CD4-positive, alpha-beta T cell treated with Interleukin-21 for 1 hour (primary cell): ENCODE measurements at regions not wholly inside any gene's neighbourhood (a gene's known extent, or its start where the extent isn't known, plus 50 kb on each side); places are given as distances from the start of the nearest gene placed in this dataset.
A peak's percentile ranks its signal among the peaks of the same experiment; 100 is the strongest.

Experiments used
- DNase-seq: peaks from one replicate; pipeline ENCODE4 v3.0.0-alpha.2; 2020

DNA sequence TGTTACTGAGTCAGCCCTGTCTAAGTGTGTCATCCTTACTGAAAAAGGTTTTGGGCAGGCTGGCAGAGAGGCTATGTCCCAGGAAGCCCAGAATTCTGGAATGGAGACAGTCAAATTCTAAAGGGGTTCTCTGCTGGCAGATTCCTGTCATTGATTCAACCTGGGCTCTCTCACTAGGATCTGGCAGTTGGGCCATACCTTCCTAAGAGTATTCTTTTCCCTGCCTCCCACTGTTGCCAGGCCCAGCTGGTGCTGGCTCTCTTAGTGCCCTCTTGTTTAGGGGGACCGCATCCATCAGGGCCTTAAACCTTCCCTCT lies 85.0 kb upstream of the EGLN3 start:
- DNase-seq: no peak

DNA sequence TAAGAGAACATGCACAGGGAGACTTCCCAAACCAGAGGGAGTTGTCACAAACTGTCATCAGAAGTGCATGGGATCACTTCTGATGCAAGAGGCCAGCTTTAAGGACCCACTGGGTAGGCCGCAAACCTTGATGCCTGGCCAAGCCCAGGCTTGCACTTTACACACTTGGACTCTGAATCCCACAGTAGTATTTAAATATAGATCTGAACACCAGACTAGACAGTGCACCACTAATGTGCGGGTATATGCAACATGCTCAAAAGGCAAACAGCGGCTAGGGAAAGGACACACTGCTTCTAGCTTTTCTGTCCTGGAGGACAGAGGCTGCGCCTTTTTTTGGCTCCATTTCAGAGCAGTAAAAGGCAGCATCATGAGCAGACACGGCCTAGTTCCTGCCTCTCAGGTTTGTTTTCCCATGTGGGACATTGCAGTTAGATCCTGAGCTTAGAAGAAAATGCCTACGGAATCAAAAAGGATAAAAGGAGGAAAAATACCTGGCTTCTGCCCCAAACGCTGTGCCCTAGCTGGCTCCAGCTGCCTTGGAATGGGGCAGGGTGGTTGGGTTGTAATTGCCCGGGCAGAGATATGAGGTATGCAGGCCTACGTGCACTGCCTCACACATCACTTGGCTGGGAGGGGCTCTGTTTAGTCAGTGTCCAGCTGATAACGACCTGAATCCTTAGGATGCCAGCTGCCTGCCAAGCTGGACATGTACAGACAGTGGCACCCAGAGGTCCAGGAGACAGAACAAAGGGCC lies 84.5 kb upstream of the EGLN3 start:
- DNase-seq: no peak

DNA sequence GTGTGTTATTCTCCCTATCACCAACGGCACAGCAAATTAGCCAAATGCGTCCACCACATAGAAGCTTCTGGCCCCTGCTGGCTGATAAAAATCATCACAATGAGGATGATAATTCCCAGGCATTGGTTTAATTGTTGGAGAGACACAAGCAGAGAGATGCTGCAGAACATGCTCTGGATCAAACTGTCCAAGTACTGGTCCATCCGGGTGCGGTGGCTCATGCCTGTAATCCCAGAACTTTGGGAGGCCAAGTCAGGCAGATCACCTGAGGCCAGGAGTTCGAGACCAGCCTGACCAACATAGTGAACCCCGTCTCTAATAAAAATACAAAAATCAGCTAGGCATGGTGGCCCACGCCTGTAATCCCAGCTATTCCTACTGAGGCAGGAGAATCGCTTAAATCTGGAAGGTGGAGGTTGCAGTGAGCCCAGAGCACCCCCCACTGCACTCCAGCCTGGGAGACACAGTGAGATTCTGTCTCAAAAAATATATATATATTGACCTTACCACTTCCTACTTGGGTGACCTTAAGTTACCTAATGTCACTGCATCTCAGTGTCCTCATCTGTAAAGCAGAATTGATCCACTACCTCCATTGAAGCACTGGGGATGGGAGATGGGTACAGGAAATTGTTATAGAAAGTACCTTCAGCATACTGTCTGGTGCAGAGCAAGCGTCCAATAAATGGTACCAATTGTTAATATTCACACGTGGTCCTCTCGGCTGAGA lies 83.7 kb upstream of the EGLN3 start:
- no peak for DNase-seq

DNA sequence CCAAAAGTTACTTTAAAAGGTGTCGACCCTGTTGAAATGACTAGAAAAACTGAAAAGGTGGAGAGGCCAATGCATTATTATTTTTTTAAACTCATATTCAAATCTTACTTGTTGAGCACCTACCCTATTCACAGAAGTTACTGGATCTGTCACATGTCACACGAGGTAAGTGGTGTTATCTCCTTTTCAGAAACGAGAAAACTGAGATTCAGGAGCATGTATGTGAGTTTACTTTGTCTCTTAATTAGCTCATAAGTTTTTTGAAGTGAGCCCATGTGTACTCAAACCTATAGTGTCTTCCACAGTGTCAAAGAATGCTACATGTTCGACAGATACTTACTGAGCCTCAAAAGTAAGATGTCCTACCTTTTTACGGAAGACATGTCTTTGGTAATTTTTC lies 81.8 kb upstream of the EGLN3 start:
- DNase-seq: no peak

DNA sequence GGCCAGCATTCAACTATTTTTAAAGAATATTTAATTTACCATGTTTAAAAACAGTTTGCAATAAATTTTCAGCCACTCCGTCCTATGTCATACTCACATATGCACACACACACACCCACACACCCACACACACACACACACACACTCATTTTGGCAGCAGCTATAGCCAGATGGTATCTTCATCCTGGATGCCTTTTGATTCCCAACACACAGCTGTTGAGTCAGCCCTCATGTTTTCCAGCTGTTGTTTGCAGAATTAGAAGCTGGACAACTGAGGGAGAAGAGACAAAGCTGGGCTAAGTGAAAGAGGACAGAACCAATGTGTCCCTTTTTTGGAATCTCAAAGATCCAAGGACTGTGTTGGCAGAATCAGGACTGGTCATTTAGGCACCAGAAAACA lies 80.0 kb upstream of the EGLN3 start:
- no peak for DNase-seq

DNA sequence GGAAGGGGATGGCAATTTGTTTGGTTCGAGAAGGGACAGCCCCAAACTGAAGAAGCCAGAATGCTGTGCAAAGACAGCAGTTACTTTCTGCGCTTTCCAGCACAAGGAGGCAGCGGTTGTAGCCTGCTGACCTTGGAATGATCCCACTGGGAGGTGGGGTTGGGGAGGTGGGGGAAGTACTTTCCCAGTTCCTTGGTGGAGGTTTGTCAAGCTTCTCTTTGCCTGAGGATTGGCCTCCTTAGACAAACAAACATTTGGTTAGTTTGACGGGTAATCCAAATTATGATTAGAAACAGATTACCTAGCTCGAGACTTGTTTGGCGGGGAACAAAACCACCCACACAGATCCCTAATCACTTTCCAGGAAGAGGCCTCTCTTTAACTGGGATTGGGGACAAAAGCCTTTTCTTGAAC lies 79.1 kb upstream of the EGLN3 start:
- DNase-seq: no peak

DNA sequence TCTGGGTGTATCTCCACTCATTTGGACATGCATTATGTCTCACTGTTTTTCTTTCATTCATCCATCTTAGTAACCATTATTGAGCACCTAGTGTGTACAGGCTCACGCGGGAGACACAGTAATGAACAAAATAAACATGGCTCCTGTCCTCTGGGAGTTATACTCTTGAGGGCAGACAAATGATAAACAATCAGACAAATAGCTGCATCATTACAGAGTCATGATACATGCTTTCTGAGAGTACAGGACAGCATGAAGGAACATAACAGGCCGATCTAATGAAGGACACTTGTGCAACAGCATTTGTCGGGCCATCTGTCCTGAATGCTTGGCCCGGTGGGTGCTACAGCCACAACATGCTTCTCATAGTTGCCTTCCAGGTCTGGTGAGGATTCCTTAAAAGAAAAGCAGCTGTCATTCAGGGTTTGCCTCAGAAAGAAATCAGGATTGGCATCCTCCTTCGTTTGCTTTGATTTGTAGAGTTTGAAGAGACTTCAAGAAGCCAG lies 77.2 kb upstream of the EGLN3 start:
- DNase-seq: no peak

DNA sequence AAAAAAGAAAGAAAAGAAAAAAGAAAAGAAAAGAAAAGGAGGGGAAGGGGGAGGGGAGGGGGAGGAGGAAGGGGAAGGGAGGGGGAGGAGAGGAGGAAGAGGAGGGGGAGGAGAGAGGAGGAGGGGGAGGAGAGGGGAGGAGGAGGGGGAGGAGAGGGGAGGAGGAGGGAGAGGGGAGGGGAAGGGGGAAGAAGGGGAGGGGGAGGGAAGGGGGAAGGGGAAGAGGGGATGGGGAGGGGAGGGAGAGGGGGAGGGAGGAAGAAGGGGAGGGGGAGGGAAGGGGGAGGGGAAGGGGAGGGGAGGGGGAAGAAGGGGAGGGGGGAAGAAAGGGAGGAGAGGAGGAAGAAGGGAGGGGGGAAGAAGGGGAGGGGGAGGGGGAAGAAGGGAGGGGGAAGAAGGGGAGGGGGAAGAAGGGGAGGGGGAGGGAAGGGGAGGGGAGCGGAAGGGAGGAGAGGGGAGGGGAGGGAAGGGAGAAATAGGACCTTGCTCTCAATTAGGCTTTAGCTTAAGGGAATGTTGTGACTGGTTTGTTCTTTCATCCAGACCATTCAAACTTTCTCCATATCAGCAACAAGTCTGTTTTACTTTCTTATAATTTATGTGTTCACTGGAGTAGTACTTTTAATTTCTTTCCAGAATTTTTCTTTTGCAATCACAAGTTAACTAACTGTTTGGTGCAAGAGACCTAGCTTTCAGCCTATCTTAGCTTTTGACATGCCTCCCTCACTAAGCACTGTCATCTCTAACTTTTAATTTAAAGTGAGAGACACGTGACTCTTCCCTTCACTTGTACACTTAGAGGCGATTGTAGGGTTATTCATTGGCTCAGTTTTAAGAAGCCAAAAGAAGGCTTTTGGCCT lies 76.5 kb upstream of the EGLN3 start:
- DNase-seq: no peak

DNA sequence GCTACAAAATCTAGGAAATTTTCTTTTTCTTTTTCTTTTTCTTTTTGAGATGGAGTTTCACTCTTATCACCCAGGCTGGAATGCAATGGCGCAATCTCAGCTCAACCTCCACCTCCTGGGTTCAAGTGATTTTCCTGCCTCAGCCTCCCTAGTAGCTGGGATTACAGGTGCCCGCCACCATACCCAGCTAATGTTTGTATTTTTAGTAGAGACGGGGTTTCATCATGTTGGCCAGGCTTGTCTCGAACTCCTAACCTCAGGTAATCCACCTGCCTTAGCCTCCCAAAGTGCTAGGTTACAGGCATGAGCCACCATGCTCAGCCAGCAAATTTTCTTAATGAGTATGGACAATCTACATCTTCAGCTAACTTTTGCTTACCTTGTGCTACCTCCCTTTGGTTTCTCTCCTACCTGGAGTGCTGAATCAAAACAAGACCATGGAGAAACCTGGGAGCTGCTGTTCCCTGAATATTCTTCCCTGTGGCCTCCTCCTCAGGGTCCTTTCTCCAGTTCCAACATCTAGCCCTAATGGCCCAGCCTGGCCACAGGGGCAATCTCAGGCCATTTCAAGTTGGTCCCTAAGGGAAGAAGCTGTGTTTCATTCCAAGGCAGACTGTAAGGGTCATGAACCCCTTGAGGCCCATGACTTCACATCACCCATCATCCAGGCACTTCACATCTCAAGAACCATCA lies 74.6 kb upstream of the EGLN3 start:
- no peak for DNase-seq

DNA sequence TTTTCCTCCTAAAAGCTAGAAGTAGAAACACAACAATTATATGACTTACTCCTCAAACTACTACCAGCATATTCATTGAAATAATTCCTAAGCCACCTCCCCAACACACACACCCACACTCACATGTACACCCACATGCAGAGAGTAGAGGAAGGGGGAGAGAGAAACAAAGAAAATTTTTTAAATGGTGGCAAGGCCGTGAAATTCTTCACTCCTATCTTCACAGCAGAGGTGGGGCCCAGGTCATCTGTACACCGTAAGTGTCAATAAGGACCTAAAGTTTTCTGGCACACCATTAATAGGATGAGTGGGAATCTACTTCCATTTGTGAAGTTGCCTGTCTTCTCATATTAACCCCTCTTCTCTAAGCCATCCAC lies 73.9 kb upstream of the EGLN3 start:
- DNase-seq: no peak

DNA sequence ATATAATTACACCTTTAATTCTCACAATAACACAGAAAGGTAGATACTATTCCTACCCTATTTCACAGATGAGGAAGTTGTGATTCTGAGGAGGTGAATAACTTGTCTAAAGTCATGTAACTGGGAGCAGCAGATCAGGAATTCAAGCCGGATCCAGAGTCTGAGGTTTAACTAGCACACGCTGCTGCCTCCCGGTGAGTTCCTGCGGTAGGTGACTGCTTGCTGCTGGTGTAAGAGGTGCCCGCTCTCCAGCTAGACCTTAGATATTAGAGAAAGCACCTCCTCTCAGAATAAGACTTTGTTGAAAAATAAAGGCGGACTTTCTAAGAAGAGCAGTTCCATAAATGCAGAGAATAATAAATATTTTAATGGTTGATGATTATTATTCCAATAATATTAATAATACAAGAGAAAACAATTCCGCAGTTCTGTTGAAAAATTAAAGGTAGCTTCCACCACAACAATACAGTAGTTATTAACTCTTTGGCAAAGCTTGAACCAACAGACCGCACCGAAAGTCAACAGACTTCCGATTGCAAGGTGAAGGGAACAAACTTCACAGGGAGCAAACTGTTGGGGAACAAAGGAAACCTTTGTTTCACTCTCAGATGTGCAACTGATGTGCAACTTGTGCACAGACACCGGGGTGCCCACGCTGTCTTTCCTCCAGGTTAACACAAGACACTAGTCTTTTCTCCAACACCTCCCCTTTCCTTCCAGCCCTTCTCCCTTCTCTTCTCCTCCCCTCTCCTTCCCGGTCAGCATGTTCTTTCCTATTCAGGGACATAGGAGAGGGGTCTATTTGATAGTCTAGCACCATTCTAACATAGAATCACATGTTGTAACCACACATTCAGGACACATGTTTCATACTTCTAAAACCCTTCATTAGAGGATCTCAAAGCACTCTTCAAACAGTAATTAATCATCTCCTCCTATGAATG lies 73.2 kb upstream of the EGLN3 start:
- no peak for DNase-seq

DNA sequence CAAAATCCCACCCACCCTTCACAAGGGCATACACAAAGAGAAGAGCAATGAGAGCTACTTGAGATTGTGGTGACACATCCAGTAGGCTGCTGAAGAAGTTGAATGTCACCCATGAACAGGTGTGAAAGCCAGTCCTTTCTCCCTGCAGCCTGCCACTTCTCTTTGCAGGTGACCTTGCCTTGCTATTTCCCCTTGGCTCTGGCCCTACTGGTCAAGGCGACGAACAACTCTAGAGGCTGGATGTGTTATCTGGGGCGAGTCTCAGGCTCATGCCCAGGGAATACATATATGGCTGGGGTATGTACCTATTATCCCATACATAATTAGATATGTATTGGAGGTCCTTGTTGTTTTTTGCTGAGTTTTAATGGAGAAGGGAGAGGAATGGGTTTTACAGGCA lies 70.2 kb upstream of the EGLN3 start:
- DNase-seq: no peak

DNA sequence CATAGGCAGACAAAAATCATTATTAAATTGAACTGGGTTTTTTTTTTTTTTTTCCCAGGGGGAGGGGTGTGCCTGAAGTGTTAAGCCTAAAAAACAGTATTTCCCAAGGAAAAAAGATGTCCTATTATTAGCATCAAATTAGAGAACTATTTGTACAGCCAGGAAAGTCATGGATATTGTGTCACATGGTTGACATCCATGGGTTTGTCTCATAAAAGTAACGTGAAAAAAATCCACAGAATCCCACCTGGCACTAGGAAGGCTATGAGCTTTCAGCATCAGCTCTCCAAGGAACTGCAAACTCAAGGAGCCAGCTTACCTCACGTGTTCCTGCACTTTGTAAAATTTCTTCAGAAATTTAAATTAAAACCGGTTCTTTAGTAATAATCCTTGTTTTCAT lies 69.1 kb upstream of the EGLN3 start:
- no peak for DNase-seq

DNA sequence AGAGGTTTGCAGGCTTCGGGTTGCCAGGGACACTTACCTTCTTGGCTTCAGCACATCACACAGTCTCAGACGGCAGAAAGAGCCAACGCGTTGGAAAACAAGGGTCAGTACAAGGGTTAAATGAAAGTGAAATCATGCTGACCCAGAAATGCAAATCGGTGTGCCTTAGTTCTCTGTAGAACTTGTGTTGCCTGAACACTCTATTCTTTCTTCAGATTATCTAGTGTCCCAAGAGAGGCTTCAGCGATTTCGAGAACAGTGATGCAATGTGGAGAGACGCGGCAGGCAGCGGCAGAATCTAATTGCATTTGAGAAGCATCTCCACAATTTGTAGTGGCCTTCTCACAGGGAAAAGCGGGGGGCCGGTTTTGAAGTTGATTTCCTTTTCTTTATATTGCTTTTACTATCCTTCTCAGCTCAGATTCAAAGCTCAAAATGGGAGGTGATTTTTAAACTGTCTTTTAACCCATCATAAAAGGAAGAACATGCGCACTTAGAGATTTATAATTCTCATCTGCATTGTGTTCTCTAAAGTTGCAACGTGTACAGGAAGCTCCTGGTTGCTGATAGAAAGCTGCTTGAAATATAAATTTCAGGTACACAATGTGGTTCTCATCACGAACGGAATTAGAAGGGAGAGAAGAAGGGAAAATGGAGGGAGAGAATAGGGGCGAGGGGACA lies 67.8 kb upstream of the EGLN3 start:
- peak; percentile 41 for DNase-seq

DNA sequence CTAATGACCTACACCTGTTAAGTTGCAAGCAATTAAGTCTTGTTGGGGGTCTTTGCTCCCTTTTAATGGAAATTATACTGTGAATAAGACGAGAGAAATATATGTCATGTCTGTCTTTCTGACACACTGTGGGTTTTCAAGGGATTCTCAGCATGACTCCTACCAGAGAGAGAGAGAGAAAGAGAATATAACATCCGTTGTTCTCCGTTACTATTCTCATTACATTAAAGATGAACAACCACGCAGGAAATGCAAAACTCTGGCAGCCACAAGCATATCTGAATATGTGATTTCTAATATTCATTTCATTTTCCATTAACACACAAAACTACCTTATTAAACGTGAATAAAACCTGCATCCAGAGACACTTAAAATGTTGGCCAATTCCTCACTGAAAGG lies 67.3 kb upstream of the EGLN3 start:
- peak; percentile 13 for DNase-seq

DNA sequence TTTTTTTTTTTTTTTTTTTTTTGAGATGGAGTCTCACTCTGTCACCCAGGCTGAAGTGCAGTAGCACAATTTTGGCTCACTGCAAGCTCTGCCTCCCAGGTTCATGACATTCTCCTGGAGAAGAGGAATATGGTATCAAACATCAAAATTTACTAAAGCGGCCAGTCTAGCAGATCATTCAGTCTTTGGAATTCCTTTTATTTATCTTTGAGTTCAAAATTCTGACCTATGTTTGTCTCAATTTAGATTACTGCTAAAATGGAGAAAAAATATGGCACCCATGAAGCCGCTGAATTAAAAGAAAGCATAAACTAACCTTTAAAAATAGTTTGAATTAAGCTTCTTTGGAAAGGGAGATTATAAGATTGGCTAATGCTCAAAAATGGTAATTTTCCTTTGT lies 64.5 kb upstream of the EGLN3 start:
- no peak for DNase-seq

DNA sequence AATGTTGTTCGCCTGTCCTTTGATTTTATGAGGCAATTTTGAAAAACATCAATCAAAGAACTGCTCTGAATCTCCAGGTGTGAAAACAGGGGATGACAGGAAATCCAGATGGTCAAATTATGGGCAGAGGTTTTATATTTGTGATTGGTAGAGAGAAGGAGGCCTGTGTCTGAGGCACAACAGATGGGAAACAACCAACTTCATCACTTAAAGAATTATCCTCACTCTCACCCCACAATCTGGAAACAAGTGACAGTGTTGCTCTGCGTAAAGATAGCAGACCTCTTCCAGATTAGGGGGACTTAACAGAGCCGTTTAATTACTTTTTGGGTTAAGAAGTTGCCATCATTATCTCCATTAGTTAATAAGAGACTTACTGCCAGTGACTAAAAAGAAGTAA lies 64.1 kb upstream of the EGLN3 start:
- no peak for DNase-seq

DNA sequence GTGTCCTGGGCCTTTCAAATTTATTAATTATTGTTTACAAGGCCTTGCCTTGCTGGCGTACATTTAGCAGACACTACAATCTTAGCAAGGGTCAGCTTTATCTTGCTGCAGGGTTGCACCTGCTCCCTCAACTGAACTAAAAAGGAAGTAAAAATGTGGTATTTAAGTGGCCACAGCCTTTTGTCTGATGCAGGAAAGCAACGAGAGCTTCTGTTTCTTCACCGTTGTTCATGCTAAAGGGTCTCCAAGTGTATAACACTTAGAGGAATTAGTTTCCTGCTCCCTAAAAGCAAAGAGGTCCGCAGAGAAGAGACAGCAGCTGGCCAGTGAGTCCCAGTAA lies 62.8 kb upstream of the EGLN3 start:
- no peak for DNase-seq

DNA sequence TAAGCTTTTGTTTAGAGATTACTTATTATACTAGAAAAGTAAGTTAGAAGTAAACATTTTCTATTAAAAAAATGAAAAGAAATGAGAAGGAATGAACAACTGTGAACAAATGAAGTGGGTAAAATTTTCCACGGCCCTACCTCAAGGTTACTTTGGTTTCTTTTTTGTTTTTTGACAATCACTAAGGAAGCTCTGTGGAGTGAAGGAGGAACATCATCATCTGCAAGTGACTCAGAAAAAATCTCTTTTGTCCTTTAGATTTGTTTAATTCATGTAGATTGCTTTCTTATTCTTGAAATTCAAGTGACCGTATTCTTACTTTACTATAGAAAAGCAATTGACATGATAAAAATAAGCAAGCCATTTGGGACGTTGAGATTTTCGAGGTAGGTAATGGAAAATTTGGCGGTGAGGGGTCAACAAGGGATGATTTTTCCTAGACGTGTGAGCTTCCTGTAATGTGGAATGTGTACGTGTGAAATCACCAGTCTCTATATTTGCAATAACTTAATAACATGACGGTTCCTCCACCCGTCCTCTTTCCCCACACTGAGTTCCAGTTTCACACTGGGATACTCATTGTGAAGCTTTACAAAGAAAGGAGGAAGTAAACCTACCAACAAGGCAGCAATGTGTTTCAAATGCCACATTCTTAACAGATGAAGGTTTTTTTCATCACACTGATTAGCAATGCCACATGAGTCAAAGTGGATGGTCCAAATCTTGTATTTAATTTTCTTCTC lies 62.3 kb upstream of the EGLN3 start:
- DNase-seq: no peak

DNA sequence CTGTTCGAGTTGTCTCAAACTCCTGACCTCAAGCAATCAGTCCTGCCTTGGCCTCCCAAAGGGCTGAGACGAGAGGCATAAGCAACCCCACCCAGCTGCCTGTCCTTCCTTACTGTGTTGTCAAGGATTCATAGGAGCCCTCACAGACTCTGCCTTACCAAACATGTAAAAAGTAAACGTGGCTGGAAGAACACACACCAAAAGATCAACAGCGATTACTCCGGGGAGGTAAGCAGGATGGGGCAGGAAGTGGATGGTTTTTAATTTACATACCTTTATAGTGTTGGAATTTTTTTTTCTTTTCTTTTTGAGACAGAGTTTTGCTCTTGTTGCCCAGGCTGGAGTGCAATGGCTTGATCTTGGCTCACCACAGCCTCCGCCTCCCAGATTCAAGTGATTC lies 61.5 kb upstream of the EGLN3 start:
- DNase-seq: no peak

DNA sequence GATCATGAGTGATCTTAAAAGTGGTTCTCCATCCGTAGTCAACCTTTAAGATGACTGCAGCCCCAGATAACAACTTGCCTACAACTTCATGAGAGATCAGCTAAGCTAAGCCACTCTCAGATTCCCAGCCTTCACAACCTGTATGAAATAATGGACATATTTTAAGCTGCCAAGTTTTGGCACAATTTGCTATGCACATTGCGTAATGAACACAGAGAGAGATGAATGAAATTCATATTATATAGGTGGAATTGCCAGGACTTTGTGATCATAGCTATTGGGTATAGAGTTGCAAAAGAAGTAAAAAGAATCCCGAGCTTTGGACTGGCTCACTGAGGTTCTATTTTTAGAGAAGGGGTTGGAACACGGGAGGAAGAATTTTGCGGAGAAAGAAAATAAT lies 59.1 kb upstream of the EGLN3 start:
- DNase-seq: no peak
